SH-SY5Y (cell line): ENCODE measurements at regions not wholly inside any gene's neighbourhood (a gene's known extent, or its start where the extent isn't known, plus 50 kb on each side); places are given as distances from the start of the nearest gene placed in this dataset.

Experiments used
- GATA2 ChIP-seq: IDR thresholded peaks from 2 replicates; pipeline ENCODE4 v1.6.1; 2011; ENCODE audit warnings: mild to moderate bottlenecking, low read depth, low read length
- GATA3 ChIP-seq: IDR thresholded peaks from 2 replicates; pipeline ENCODE4 v1.6.1; 2011; ENCODE audit warnings: low read depth, mild to moderate bottlenecking, low read length, moderate library complexity

DNA sequence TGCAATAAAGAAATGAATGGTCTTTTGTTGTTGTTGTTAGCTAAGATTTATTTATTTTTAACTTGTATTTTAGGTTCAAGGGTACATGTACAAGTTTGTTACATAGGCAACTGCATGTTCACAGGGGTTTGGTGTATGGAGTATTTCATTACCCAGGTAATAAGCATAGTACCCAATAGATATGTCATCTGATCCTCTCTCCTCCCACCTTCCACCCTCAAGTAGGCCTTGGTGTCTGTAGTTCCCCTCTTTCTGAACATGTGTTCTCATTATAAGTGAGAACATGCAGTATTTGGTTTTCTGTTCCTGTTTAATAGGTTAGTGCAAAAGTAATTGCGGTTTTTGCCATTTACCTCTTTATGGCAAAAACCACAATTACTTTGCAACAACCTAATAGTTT lies 554.1 kb downstream of the TBC1D4 start:
- TF ChIP-seq GATA2 (no peak), GATA3 (no peak)
